HG03571 (cell line): ENCODE measurements at regions not wholly inside any gene's neighbourhood (a gene's known extent, or its start where the extent isn't known, plus 50 kb on each side); places are given as distances from the start of the nearest gene placed in this dataset.

Experiments
- ATAC-seq: cut with Tn5 transposase; IDR thresholded peaks from one replicate; pipeline ENCODE4 v1.9.1; 2021; ENCODE audit not compliant: unreplicated experiment

GRCh38 chr15:94105760-94106159 lies 125.6 kb upstream of the MCTP2 start:
- no peak for ATAC-seq

GRCh38 chr15:94100863-94101262 lies 130.5 kb upstream of the MCTP2 start:
- ATAC-seq = no peak

GRCh38 chr15:94099574-94099960 lies 131.8 kb upstream of the MCTP2 start:
- no peak for ATAC-seq

GRCh38 chr15:94098921-94099573 lies 132.3 kb upstream of the MCTP2 start:
- ATAC-seq = no peak

GRCh38 chr15:94097552-94097951 lies 133.8 kb upstream of the MCTP2 start:
- no peak for ATAC-seq

- no peak for ATAC-seq
These were observed 137.1 kb upstream of the MCTP2 start for GRCh38 chr15:94094310-94094709.

GRCh38 chr15:94086341-94086740 lies 145.0 kb upstream of the MCTP2 start:
- no peak for ATAC-seq

- ATAC-seq = no peak
These were observed 147.8 kb upstream of the MCTP2 start for GRCh38 chr15:94083467-94084052.

- no peak for ATAC-seq
These were observed 149.5 kb upstream of the MCTP2 start for GRCh38 chr15:94081829-94082228.

- no peak for ATAC-seq
These were observed 150.3 kb upstream of the MCTP2 start for GRCh38 chr15:94080989-94081605.

- ATAC-seq = no peak
These were observed 150.9 kb upstream of the MCTP2 start for GRCh38 chr15:94080416-94080815.

- no peak for ATAC-seq
These were observed 151.4 kb upstream of the MCTP2 start for GRCh38 chr15:94079968-94080367.

GRCh38 chr15:94079459-94079858 lies 151.9 kb upstream of the MCTP2 start:
- ATAC-seq = no peak

- ATAC-seq = no peak
These were observed 153.4 kb upstream of the MCTP2 start for GRCh38 chr15:94077938-94078337.

GRCh38 chr15:94075349-94075748 lies 156.0 kb upstream of the MCTP2 start:
- no peak for ATAC-seq

GRCh38 chr15:94070356-94071295 lies 160.7 kb upstream of the MCTP2 start:
- ATAC-seq = no peak

GRCh38 chr15:94069844-94070243 lies 161.5 kb upstream of the MCTP2 start:
- no peak for ATAC-seq

- no peak for ATAC-seq
These were observed 164.6 kb upstream of the MCTP2 start for GRCh38 chr15:94066811-94067210.

GRCh38 chr15:94066046-94066445 lies 165.3 kb upstream of the MCTP2 start:
- no peak for ATAC-seq

- ATAC-seq = no peak
These were observed 166.6 kb upstream of the MCTP2 start for GRCh38 chr15:94064676-94065313.

GRCh38 chr15:94061041-94061440 lies 170.3 kb upstream of the MCTP2 start:
- ATAC-seq = no peak
